Mucosa of rectum (tissue), 2 donors: ENCODE measurements at regions not wholly inside any gene's neighbourhood (a gene's known extent, or its start where the extent isn't known, plus 50 kb on each side); places are given as distances from the start of the nearest gene placed in this dataset.

ENCODE experiments used
- H3K27ac ChIP-seq, 2 donors: one replicate each; pipeline ENCODE4 v1.7.0; 2013; ENCODE audit warnings: inconsistent platforms in 2 of 2, low read depth in 2 of 2, low read length in 2 of 2
- H3K27me3 ChIP-seq, 2 donors: one replicate each; pipeline ENCODE4 v1.7.0; 2013; ENCODE audit warnings: low read length in 2 of 2; ENCODE audit not compliant: control insufficient read depth in 2 of 2, insufficient read depth in 2 of 2
- H3K36me3 ChIP-seq, 2 donors: one replicate each; pipeline ENCODE4 v1.7.0; 2013; ENCODE audit warnings: low read length in 2 of 2; ENCODE audit not compliant: control insufficient read depth in 2 of 2, insufficient read depth in 2 of 2
- H3K4me1 ChIP-seq, 2 donors: one replicate each; pipeline ENCODE4 v1.7.0; 2013; ENCODE audit warnings: low read length in 2 of 2, mild to moderate bottlenecking in 1 of 2; ENCODE audit not compliant: control insufficient read depth in 2 of 2, insufficient read depth in 2 of 2
- H3K4me3 ChIP-seq, 2 donors: one replicate each; pipeline ENCODE4 v1.7.0; 2013; ENCODE audit warnings: low read length in 2 of 2
- H3K9ac ChIP-seq, 2 donors: one replicate each; pipeline ENCODE4 v1.7.0; 2013; ENCODE audit warnings: low read length in 2 of 2, low read depth in 1 of 2, mild to moderate bottlenecking in 1 of 2
- H3K9me3 ChIP-seq, 2 donors: one replicate each; pipeline ENCODE4 v1.7.0; 2013; ENCODE audit warnings: low read length in 2 of 2; ENCODE audit not compliant: control insufficient read depth in 2 of 2
- donor health status: healthy.
- donor health status: Normal muscosa, but diverticular disease.

- Histone ChIP-seq H3K4me1 (no peaks in the 10 kb centered on the region), H3K36me3 (no peaks in the 10 kb centered on the region), H3K27ac (no peak overlapping the region), H3K4me3 (no peak overlapping the region), H3K9ac (no peak overlapping the region), H3K27me3 (no peaks in the 10 kb centered on the region), H3K9me3 (no peaks in the 10 kb centered on the region)
These were observed 201.1 kb downstream of the OMA1 start for GRCh38 chr1:58345215-58346035.

DNA sequence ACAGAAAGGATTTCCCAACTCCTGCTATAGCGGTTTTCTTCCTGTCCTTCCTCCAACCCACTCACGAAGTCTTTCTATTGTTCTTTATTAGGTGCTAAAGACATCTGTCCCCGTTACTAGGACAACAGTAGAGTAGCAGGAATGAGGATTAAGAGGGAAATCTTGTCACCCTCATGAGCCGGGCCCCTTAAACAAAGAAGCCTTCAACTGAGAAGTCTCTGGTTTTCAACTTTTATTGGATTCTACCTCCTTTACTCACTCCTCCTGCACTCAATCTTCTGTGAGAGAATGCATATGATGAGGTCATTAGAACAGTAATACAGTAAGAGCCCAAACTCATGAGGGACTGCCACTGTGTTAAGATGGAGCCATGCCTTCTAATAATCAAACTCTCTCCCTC, 206.3 kb downstream of the OMA1 start:
- no peaks in the 10 kb centered on the region for H3K4me1 ChIP-seq
- no peaks in the 10 kb centered on the region for H3K27me3 ChIP-seq

DNA sequence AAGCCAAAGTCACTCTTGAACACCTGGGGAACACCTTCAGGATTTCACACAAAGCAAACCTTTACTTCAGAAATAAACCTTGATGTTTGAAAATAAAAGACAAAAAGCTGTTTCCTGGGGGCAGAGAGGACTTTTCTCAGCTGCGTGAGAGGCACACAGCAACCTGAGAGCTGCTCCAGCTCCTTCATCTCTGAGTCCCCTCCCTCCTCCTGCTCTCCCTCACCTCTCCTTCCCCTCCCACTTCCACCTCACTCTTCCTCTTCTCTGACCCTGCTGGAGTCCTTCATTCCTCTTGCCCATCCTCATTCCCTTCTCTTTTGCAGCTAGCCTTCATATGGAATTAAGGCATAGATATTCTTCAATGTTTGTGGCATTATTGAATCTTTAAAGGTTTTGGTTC, 208.4 kb downstream of the OMA1 start:
- no peaks in the 10 kb centered on the region for H3K36me3 ChIP-seq
- no peaks in the 10 kb centered on the region for H3K9me3 ChIP-seq
- H3K27me3 ChIP-seq = no peaks in the 10 kb centered on the region

More for the DNA sequence above, 206.3 kb downstream of the OMA1 start:
- H3K27ac ChIP-seq = no peak overlapping the region
- H3K9ac ChIP-seq = no peak overlapping the region
- no peak overlapping the region for H3K4me3 ChIP-seq
- H3K36me3 ChIP-seq = no peaks in the 10 kb centered on the region
- no peaks in the 10 kb centered on the region for H3K9me3 ChIP-seq

GRCh38 chr1:58333511-58333910, 213.0 kb downstream of the OMA1 start:
- Histone ChIP-seq H3K9ac (no peak overlapping the region), H3K4me3 (no peak overlapping the region), H3K9me3 (no peaks in the 10 kb centered on the region), H3K27me3 (no peaks in the 10 kb centered on the region), H3K4me1 (no peaks in the 10 kb centered on the region), H3K27ac (no peak overlapping the region), H3K36me3 (no peaks in the 10 kb centered on the region)

More for the DNA sequence above, 208.4 kb downstream of the OMA1 start:
- Histone ChIP-seq H3K27ac (no peak overlapping the region), H3K9ac (no peak overlapping the region), H3K4me3 (no peak overlapping the region), H3K4me1 (no peaks in the 10 kb centered on the region)

GRCh38 chr1:58331156-58331555, 215.4 kb downstream of the OMA1 start:
- Histone ChIP-seq H3K4me1 (no peaks in the 10 kb centered on the region), H3K4me3 (no peak overlapping the region), H3K36me3 (no peaks in the 10 kb centered on the region), H3K9ac (no peak overlapping the region), H3K27ac (no peak overlapping the region), H3K9me3 (no peaks in the 10 kb centered on the region), H3K27me3 (no peaks in the 10 kb centered on the region)

DNA sequence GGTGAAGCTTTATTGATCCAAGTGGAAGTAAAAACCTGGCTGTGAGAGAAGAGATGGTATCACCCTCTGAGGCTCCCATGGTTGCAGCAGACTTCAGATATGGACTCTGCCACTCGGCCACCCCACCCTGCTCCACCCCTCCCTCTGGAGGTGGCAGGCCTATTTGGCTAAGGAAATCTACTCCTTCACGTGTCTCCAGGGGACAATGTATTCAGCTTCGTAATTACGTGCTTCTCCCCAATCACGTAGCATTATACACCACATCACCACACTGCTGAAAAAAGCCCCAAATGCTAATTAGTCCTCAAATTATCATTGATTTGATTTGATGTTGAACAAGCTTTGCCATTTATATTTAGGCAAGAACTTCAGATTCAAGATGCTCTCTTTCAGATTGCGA, 220.7 kb downstream of the OMA1 start:
- H3K9ac ChIP-seq = no peak overlapping the region
- H3K4me3 ChIP-seq = no peak overlapping the region
- H3K9me3 ChIP-seq = no peaks in the 10 kb centered on the region
- no peak overlapping the region for H3K27ac ChIP-seq
- H3K4me1 ChIP-seq = no peaks in the 10 kb centered on the region
- H3K27me3 ChIP-seq = no peaks in the 10 kb centered on the region
- H3K36me3 ChIP-seq = no peaks in the 10 kb centered on the region

- H3K4me1 ChIP-seq = no peaks in the 10 kb centered on the region
- H3K27me3 ChIP-seq = no peaks in the 10 kb centered on the region
- no peak overlapping the region for H3K27ac ChIP-seq
These were observed 222.0 kb downstream of the OMA1 start for GRCh38 chr1:58324558-58324957.

DNA sequence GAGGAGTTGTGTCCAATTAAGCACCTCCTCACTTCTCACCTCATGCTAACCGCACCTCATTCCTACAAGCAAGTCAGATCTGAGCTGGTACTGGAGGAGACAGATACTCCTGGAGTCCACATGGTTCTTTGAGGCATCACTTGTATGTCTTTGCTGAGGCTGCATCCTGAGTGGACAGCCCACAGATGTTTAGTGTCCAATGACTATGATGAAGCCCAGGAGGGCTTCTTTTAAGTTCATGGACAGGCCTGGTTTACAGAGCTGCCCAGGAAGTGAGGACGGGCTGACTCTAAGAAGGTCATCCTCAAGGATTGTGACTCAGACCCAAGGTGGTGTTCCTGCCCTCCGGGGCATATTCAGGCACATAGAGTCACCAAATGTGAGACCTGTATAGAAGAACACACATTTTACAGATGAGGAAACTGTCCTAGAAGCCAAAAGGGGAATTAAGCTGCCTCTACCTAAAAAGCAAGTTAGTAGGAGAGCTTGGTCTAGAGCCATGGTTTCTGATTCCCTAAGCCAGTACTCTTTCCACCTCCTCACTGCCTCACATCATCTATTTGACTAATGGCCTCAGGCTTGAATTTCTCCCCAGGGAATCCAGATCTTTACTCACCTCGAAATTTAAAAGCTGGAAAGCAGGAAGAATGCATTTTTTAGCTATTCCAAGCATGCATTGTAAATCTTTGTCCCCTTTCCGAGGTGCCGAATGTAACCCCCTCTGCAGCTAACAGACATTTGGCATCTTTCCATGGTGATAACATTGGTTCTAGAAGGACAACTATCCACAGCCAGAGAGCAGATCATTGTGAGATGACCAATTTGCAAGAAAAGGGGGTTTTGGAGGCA, 228.1 kb downstream of the OMA1 start:
- Histone ChIP-seq H3K4me3 (no peak overlapping the region), H3K9me3 (no peaks in the 10 kb centered on the region), H3K36me3 (no peaks in the 10 kb centered on the region), H3K27ac (no peak overlapping the region), H3K4me1 (no peaks in the 10 kb centered on the region), H3K27me3 (no peaks in the 10 kb centered on the region), H3K9ac (no peak overlapping the region)

More at GRCh38 chr1:58324558-58324957, 222.0 kb downstream of the OMA1 start:
- no peaks in the 10 kb centered on the region for H3K9me3 ChIP-seq
- no peak overlapping the region for H3K4me3 ChIP-seq
- H3K9ac ChIP-seq = no peak overlapping the region
- H3K36me3 ChIP-seq = no peaks in the 10 kb centered on the region

- no peak overlapping the region for H3K4me3 ChIP-seq
- no peaks in the 10 kb centered on the region for H3K4me1 ChIP-seq
- H3K36me3 ChIP-seq = no peaks in the 10 kb centered on the region
- H3K9me3 ChIP-seq = no peaks in the 10 kb centered on the region
- no peaks in the 10 kb centered on the region for H3K27me3 ChIP-seq
- H3K27ac ChIP-seq = no peak overlapping the region
- no peak overlapping the region for H3K9ac ChIP-seq
These were observed 228.8 kb downstream of the OMA1 start for GRCh38 chr1:58317694-58318093.

GRCh38 chr1:58317086-58317485, 229.4 kb downstream of the OMA1 start:
- no peak overlapping the region for H3K4me3 ChIP-seq
- no peak overlapping the region for H3K27ac ChIP-seq
- H3K27me3 ChIP-seq = no peaks in the 10 kb centered on the region
- no peaks in the 10 kb centered on the region for H3K4me1 ChIP-seq
- no peak overlapping the region for H3K9ac ChIP-seq
- no peaks in the 10 kb centered on the region for H3K9me3 ChIP-seq
- no peaks in the 10 kb centered on the region for H3K36me3 ChIP-seq
